OCI-LY1 (cell line): ENCODE measurements at regions not wholly inside any gene's neighbourhood (a gene's known extent, or its start where the extent isn't known, plus 50 kb on each side); places are given as distances from the start of the nearest gene placed in this dataset.

Experiments used
- H2AFZ ChIP-seq: fragments of 200-600 bp; sonication (generic), shearing (Covaris generic); 2 replicates; pipeline ENCODE4 v1.6.0; 2014; ENCODE audit warnings: antibody characterized with exemption, mild to moderate bottlenecking, low read length
- H3F3A ChIP-seq: fragments of 200-600 bp; sonication (generic), shearing (Covaris generic); 2 replicates; pipeline ENCODE4 v1.6.0; 2014; ENCODE audit warnings: mild to moderate bottlenecking, antibody characterized with exemption, low read length, moderate library complexity; ENCODE audit not compliant: insufficient read depth
- H3K27ac ChIP-seq: fragments of 200-600 bp; sonication (generic); 2 replicates; pipeline ENCODE4 v1.5.1; 2014; ENCODE audit warnings: low read length, mixed run types, mild to moderate bottlenecking, low read depth; ENCODE audit not compliant: poor library complexity, severe bottlenecking
- H3K27me3 ChIP-seq: fragments of 200-600 bp; sonication (generic); 2 replicates; pipeline ENCODE4 v1.6.0; 2014; ENCODE audit warnings: antibody characterized with exemption, mild to moderate bottlenecking, low read length, moderate library complexity; ENCODE audit not compliant: insufficient read depth
- H3K36me3 ChIP-seq: fragments of 200-600 bp; sonication (generic); 2 replicates; pipeline ENCODE4 v1.6.1; 2014; ENCODE audit warnings: mild to moderate bottlenecking, antibody characterized with exemption, low read length, moderate library complexity, mixed read lengths; ENCODE audit not compliant: insufficient read depth
- H3K4me1 ChIP-seq: fragments of 200-600 bp; sonication (generic); 2 replicates; pipeline ENCODE4 v1.5.1; 2014; ENCODE audit warnings: mild to moderate bottlenecking, low read length, moderate library complexity; ENCODE audit not compliant: insufficient read depth, severe bottlenecking
- H3K4me2 ChIP-seq: fragments of 200-600 bp; sonication (generic), shearing (Covaris generic); 2 replicates; pipeline ENCODE4 v1.6.1; 2014; ENCODE audit warnings: low read length
- H3K4me3 ChIP-seq: fragments of 200-600 bp; sonication (generic); 2 replicates; pipeline ENCODE4 v1.5.1; 2014; ENCODE audit warnings: low read length, low read depth, mild to moderate bottlenecking, mixed read lengths; ENCODE audit not compliant: poor library complexity, severe bottlenecking
- H3K79me2 ChIP-seq: fragments of 200-600 bp; shearing (Covaris generic); 2 replicates; pipeline ENCODE4 v1.6.1; 2016; ENCODE audit warnings: mixed run types, low read length, mixed read lengths; ENCODE audit not compliant: insufficient read depth
- H3K9ac ChIP-seq: fragments of 200-600 bp; sonication (generic), shearing (Covaris generic); 2 replicates; pipeline ENCODE4 v1.6.1; 2014; ENCODE audit warnings: mild to moderate bottlenecking, low read length, mixed read lengths
- H3K9me2 ChIP-seq: fragments of 200-600 bp; sonication (generic), shearing (Covaris generic); 2 replicates; pipeline ENCODE4 v1.6.1; 2014; ENCODE audit warnings: low read depth, mild to moderate bottlenecking, low read length, mixed read lengths
- H3K9me3 ChIP-seq: fragments of 200-600 bp; shearing (Covaris generic); 2 replicates; pipeline ENCODE4 v1.6.1; 2014; ENCODE audit warnings: low read length, mixed read lengths
- H4K20me1 ChIP-seq: fragments of 200-600 bp; sonication (generic), shearing (Covaris generic); 2 replicates; pipeline ENCODE4 v1.6.0; 2016; ENCODE audit warnings: mild to moderate bottlenecking, low read length; ENCODE audit not compliant: insufficient read depth
- CTCF ChIP-seq: fragments of 200-600 bp; sonication (generic), shearing (Covaris generic); IDR thresholded peaks from 2 replicates; pipeline ENCODE4 v1.5.1; 2017; ENCODE audit warnings: mild to moderate bottlenecking, antibody characterized with exemption, low read length, moderate library complexity, mixed read lengths
- EZH2 ChIP-seq: fragments of 200-600 bp; sonication (generic), shearing (Covaris generic); IDR thresholded peaks from 2 replicates; pipeline ENCODE4 v1.8.0; 2017; ENCODE audit warnings: borderline replicate concordance, mixed run types, mild to moderate bottlenecking, antibody characterized with exemption, low read length, moderate library complexity, mixed read lengths

- no peaks in the 10 kb centered on the region for H3K9me3 ChIP-seq
- H3K27ac ChIP-seq: no peak overlapping the region
- no peaks in the 10 kb centered on the region for H3K27me3 ChIP-seq
- no peak for TF ChIP-seq EZH2
- TF ChIP-seq CTCF: no peak
- no peaks in the 10 kb centered on the region for H3K36me3 ChIP-seq
- no peaks in the 10 kb centered on the region for H4K20me1 ChIP-seq
- no peak overlapping the region for H3K4me2 ChIP-seq
- H3K79me2 ChIP-seq: no peaks in the 10 kb centered on the region
- H3K9me2 ChIP-seq: no peaks in the 10 kb centered on the region
- H3K4me3 ChIP-seq: no peak overlapping the region
- peaks cover 32% of the 10 kb centered on the region for H3K4me1 ChIP-seq
- no peaks in the 10 kb centered on the region for H3F3A ChIP-seq
- H3K9ac ChIP-seq: no peak overlapping the region
- H2AFZ ChIP-seq: no peak overlapping the region
Observed at GRCh38 chr6:163671791-163672190, 257.3 kb downstream of the QKI start.

- no peak overlapping the region for H2AFZ ChIP-seq
- no peak overlapping the region for H3K4me3 ChIP-seq
- H3K4me1 ChIP-seq: peaks cover 33% of the 10 kb centered on the region
- H3K27me3 ChIP-seq: no peaks in the 10 kb centered on the region
- H4K20me1 ChIP-seq: no peaks in the 10 kb centered on the region
- TF ChIP-seq CTCF: no peak
- TF ChIP-seq EZH2: no peak
- no peak overlapping the region for H3K9ac ChIP-seq
- H3K79me2 ChIP-seq: no peaks in the 10 kb centered on the region
- H3K36me3 ChIP-seq: no peaks in the 10 kb centered on the region
- no peaks in the 10 kb centered on the region for H3K9me2 ChIP-seq
- no peak overlapping the region for H3K27ac ChIP-seq
- H3F3A ChIP-seq: no peaks in the 10 kb centered on the region
- no peaks in the 10 kb centered on the region for H3K9me3 ChIP-seq
- no peak overlapping the region for H3K4me2 ChIP-seq
Observed at GRCh38 chr6:163671355-163671754, 256.8 kb downstream of the QKI start.

GRCh38 chr6:163670336-163670735, 255.8 kb downstream of the QKI start:
- Histone ChIP-seq H4K20me1 (no peaks in the 10 kb centered on the region), H3K4me2 (no peak overlapping the region), H3K79me2 (no peaks in the 10 kb centered on the region), H3K9me3 (no peaks in the 10 kb centered on the region), H3K9ac (no peak overlapping the region), H3K4me1 (peaks cover 33% of the 10 kb centered on the region), H3F3A (no peaks in the 10 kb centered on the region), H3K27ac (no peak overlapping the region), H3K4me3 (no peak overlapping the region), H2AFZ (no peak overlapping the region), H3K36me3 (no peaks in the 10 kb centered on the region), H3K27me3 (no peaks in the 10 kb centered on the region), H3K9me2 (no peaks in the 10 kb centered on the region)
- TF ChIP-seq CTCF (no peak), EZH2 (no peak)
